Spleen (tissue), 7 donors: ENCODE measurements at regions not wholly inside any gene's neighbourhood (a gene's known extent, or its start where the extent isn't known, plus 50 kb on each side); places are given as distances from the start of the nearest gene placed in this dataset.

ENCODE experiments used
- CTCF ChIP-seq, 11 experiments: fragments of 200-600 bp in 7 of 11; fragments of 450-650 bp in 4 of 11; sonication (generic) in 4 of 11; IDR thresholded peaks in 8 of 11; conservative IDR thresholded peaks in 3 of 11; 1 replicate in 7 of 11; 2 replicates in 4 of 11; pipeline versions ENCODE4 v1.4.0 to v1.8.0; 2016 to 2021; ENCODE audit warnings: antibody characterized with exemption in 11 of 11, inconsistent platforms in 4 of 11, mild to moderate bottlenecking in 1 of 11
- POLR2AphosphoS5 ChIP-seq, 3 donors: sonication (generic); formaldehyde crosslinking; IDR thresholded peaks; one replicate each; pipeline ENCODE4 v1.5.1; 2017; ENCODE audit warnings: antibody characterized with exemption in 3 of 3
- donor health status: DM: no; HTN: no; CAD: no; lungs with moderate emphysema.
- donor health status: DM: no; HTN: no; CAD: no.
- donor health status: DM: no; HTN: no; CAD: no.

- TF ChIP-seq POLR2AphosphoS5 (IDR thresholded peaks at IDR 0.05) (no peak), CTCF (IDR thresholded peaks at IDR 0.05 in 8 of 11, conservative IDR thresholded peaks at IDR 0.05 in 3 of 11) (no peak)
These were observed 201.6 kb downstream of the LRRC70 start for GRCh38 chr5:62780230-62780629.
